H1 (cell line): ENCODE measurements at regions not wholly inside any gene's neighbourhood (a gene's known extent, or its start where the extent isn't known, plus 50 kb on each side); places are given as distances from the start of the nearest gene placed in this dataset.

Experiments
- CTCF ChIA-PET: fragments of 300-600 bp; sonication (Branson Sonifier 250); formaldehyde crosslinking; loops from one replicate; lab custom pipeline; 2021; ENCODE audit not compliant: partially characterized antibody; lab: Charles Lee
- POLR2A ChIA-PET: fragments of 300-600 bp; sonication (Branson Sonifier 250); formaldehyde crosslinking; loops from one replicate; lab custom pipeline; 2021; ENCODE audit warnings: inconsistent platforms; ENCODE audit not compliant: partially characterized antibody; lab: Charles Lee
- DNase-seq, 2 experiments: peaks; one replicate each; pipeline versions ENCODE4 v3.0.0 to v3.0.0-alpha.2; 2010 to 2022; ENCODE audit warnings: low spot score in 2 of 2, low read depth in 1 of 2, mixed read lengths in 1 of 2
- FAIRE-seq: peaks from 2 replicates; lab custom pipeline; 2011; peaks lifted over from hg19 to GRCh38; lab: Jason Lieb, UNC
- H2AFZ ChIP-seq: 2 replicates; pipeline ENCODE4 v1.8.1; 2012; ENCODE audit warnings: low read length, inconsistent platforms
- H2AK5ac ChIP-seq: 2 replicates; pipeline ENCODE4 v1.6.1; 2013; ENCODE audit warnings: low read depth, low read length
- H2BK120ac ChIP-seq: replicated peaks from 2 replicates; pipeline ENCODE3; 2013; ENCODE audit warnings: low read depth, low read length, inconsistent platforms
- H2BK12ac ChIP-seq: 2 replicates; pipeline ENCODE4 v1.6.1; 2013; ENCODE audit warnings: low read depth, low read length
- H2BK15ac ChIP-seq: 2 replicates; pipeline ENCODE4 v1.6.1; 2013; ENCODE audit warnings: low read length
- H2BK20ac ChIP-seq: 2 replicates; pipeline ENCODE4 v1.6.1; 2013; ENCODE audit warnings: low read length
- H2BK5ac ChIP-seq: 2 replicates; pipeline ENCODE4 v1.6.1; 2013; ENCODE audit warnings: low read depth, low read length
- H3K14ac ChIP-seq: 2 replicates; pipeline ENCODE4 v1.6.1; 2013; ENCODE audit warnings: inconsistent platforms; ENCODE audit not compliant: insufficient read length
- H3K18ac ChIP-seq: 2 replicates; pipeline ENCODE4 v1.6.1; 2013; ENCODE audit warnings: low read length; ENCODE audit errors: extremely low read depth
- H3K23ac ChIP-seq: 2 replicates; pipeline ENCODE4 v1.6.1; 2013; ENCODE audit warnings: inconsistent platforms; ENCODE audit not compliant: insufficient read length
- H3K23me2 ChIP-seq: 2 replicates; pipeline ENCODE4 v1.6.1; 2013; ENCODE audit warnings: low read depth, low read length
- H3K27ac ChIP-seq: 2 replicates; pipeline ENCODE4 v1.6.1; 2011; ENCODE audit warnings: low read depth, low read length, inconsistent platforms
- H3K27me3 ChIP-seq, 4 experiments: replicated peaks in 1 of 4; 1 replicate in 1 of 4; 2 replicates in 3 of 4; pipeline versions ENCODE4 v1.6.1 to v1.8.1; 2011 to 2013; ENCODE audit warnings: low read length in 3 of 4, mild to moderate bottlenecking in 3 of 4, inconsistent platforms in 2 of 4, mixed read lengths in 2 of 4, moderate library complexity in 1 of 4; ENCODE audit not compliant: control insufficient read depth in 3 of 4, insufficient read depth in 3 of 4; ENCODE audit errors: extremely low read depth in 1 of 4
- H3K36me3 ChIP-seq, 4 experiments: 2 replicates each; pipeline versions ENCODE4 v1.6.1 to v1.8.1; 2011 to 2013; ENCODE audit warnings: mild to moderate bottlenecking in 4 of 4, low read length in 3 of 4, moderate library complexity in 2 of 4, control low read depth in 1 of 4, inconsistent platforms in 1 of 4; ENCODE audit not compliant: insufficient read depth in 4 of 4, control insufficient read depth in 2 of 4
- H3K4ac ChIP-seq: replicated peaks from 2 replicates; pipeline ENCODE3; 2013; ENCODE audit warnings: low read length, low read depth, mixed read lengths, inconsistent platforms; ENCODE audit not compliant: insufficient read length
- H3K4me1 ChIP-seq, 4 experiments: replicated peaks in 1 of 4; 1 replicate in 1 of 4; 2 replicates in 3 of 4; pipeline versions ENCODE4 v1.6.1 to v1.8.1; 2011 to 2013; ENCODE audit warnings: low read length in 3 of 4, inconsistent platforms in 2 of 4, mixed read lengths in 1 of 4; ENCODE audit not compliant: insufficient read depth in 4 of 4, control insufficient read depth in 3 of 4
- H3K4me2 ChIP-seq, 2 experiments: 2 replicates each; pipeline versions ENCODE4 v1.6.1 to v1.8.1; 2011 to 2013; ENCODE audit warnings: low read depth in 2 of 2, low read length in 2 of 2, control low read depth in 1 of 2, inconsistent platforms in 1 of 2, mild to moderate bottlenecking in 1 of 2; ENCODE audit not compliant: insufficient read depth in 1 of 2
- H3K4me3 ChIP-seq, 4 experiments: fragments of 200-600, 300-600 bp in 1 of 4; sonication (generic), shearing (Covaris generic), sonication (Bioruptor Twin) in 1 of 4; 2 replicates each; pipeline versions ENCODE4 v1.5.1 to v1.8.1; 2011 to 2016; ENCODE audit warnings: low read length in 4 of 4, low read depth in 3 of 4, control low read depth in 2 of 4, inconsistent platforms in 2 of 4, mild to moderate bottlenecking in 2 of 4, mixed read lengths in 1 of 4, moderate library complexity in 1 of 4; ENCODE audit not compliant: insufficient read depth in 2 of 4; ENCODE audit errors: extremely low read depth in 1 of 4
- H3K56ac ChIP-seq: replicated peaks from 2 replicates; pipeline ENCODE3; 2013; ENCODE audit warnings: low read depth, mild to moderate bottlenecking, mixed read lengths, low read length, inconsistent platforms; ENCODE audit not compliant: insufficient read length
- H3K79me1 ChIP-seq: 2 replicates; pipeline ENCODE4 v1.6.1; 2013; ENCODE audit warnings: low read depth, low read length, control low read depth
- H3K79me2 ChIP-seq, 2 experiments: 2 replicates each; pipeline versions ENCODE4 v1.6.1 to v1.8.1; 2012 to 2013; ENCODE audit warnings: low read length in 2 of 2, mild to moderate bottlenecking in 2 of 2, inconsistent platforms in 1 of 2; ENCODE audit not compliant: insufficient read depth in 2 of 2, control insufficient read depth in 1 of 2
- H3K9ac ChIP-seq, 4 experiments: replicated peaks in 1 of 4; 1 replicate in 1 of 4; 2 replicates in 3 of 4; pipeline versions ENCODE4 v1.6.1 to v1.8.1; 2011 to 2013; ENCODE audit warnings: low read depth in 3 of 4, low read length in 3 of 4, control low read depth in 2 of 4, mild to moderate bottlenecking in 2 of 4, moderate library complexity in 2 of 4, inconsistent platforms in 1 of 4; ENCODE audit errors: extremely low read depth in 1 of 4
- H3K9me3 ChIP-seq, 2 experiments: 2 replicates each; pipeline versions ENCODE4 v1.6.1 to v1.8.1; 2012 to 2013; ENCODE audit warnings: mild to moderate bottlenecking in 2 of 2, moderate library complexity in 2 of 2, control low read depth in 1 of 2, inconsistent platforms in 1 of 2, low read depth in 1 of 2, low read length in 1 of 2, mixed read lengths in 1 of 2; ENCODE audit not compliant: insufficient read depth in 2 of 2
- H4K20me1 ChIP-seq, 2 experiments: replicated peaks in 1 of 2; 2 replicates each; pipeline versions ENCODE3 to v1.8.1; 2011 to 2013; ENCODE audit warnings: inconsistent platforms in 2 of 2, low read length in 2 of 2, mild to moderate bottlenecking in 1 of 2; ENCODE audit not compliant: insufficient read depth in 2 of 2, control insufficient read depth in 1 of 2
- H4K5ac ChIP-seq: 2 replicates; pipeline ENCODE4 v1.6.1; 2013; ENCODE audit warnings: low read length, low read depth, mixed read lengths, inconsistent platforms; ENCODE audit not compliant: insufficient read length
- H4K8ac ChIP-seq: 2 replicates; pipeline ENCODE4 v1.8.0; 2013; ENCODE audit warnings: mild to moderate bottlenecking, moderate library complexity, low read length, inconsistent platforms; ENCODE audit not compliant: insufficient read depth; ENCODE audit errors: extremely low read depth
- H4K91ac ChIP-seq: replicated peaks from 2 replicates; pipeline ENCODE3; 2013; ENCODE audit warnings: low read length, mixed read lengths, inconsistent platforms; ENCODE audit not compliant: insufficient read length
- HDAC6 ChIP-seq: IDR thresholded peaks from one replicate; pipeline ENCODE4 v1.7.1; 2012; ENCODE audit warnings: low read depth, mild to moderate bottlenecking, inconsistent platforms, low read length, moderate library complexity
- KDM5A ChIP-seq: fragments of 200-600 bp; IDR thresholded peaks from 2 replicates; pipeline ENCODE4 v1.7.1; 2012; ENCODE audit warnings: mild to moderate bottlenecking, low read length, inconsistent platforms, mixed read lengths
- TAF7 ChIP-seq: optimal IDR thresholded peaks from 2 replicates; pipeline ENCODE3; 2011; ENCODE audit warnings: low read depth, mild to moderate bottlenecking, inconsistent platforms, low read length, moderate library complexity, borderline replicate concordance
- YY1 ChIP-seq: IDR thresholded peaks from 2 replicates; pipeline ENCODE4 v1.6.1; 2011; ENCODE audit warnings: low read depth, mild to moderate bottlenecking, low read length
- WGBS, 2 experiments: shearing (Covaris generic) in 1 of 2; methylation state at CpG; one replicate each; pipeline versions ENCODE4 v1.1.6 to v1.1.7; 2013 to 2015; ENCODE audit warnings: low lambda C conversion rate in 2 of 2, mixed read lengths in 2 of 2, inconsistent platforms in 1 of 2, low coverage in 1 of 2, missing lambda C conversion rate in 1 of 2; ENCODE audit not compliant: insufficient replicate concordance in 2 of 2, insufficient coverage in 1 of 2, insufficient read length in 1 of 2; ENCODE audit errors: extremely low coverage in 1 of 2, missing lambda C conversion rate in 1 of 2; 5-methylcytosine and 5-hydroxymethylcytosine counted together

DNA sequence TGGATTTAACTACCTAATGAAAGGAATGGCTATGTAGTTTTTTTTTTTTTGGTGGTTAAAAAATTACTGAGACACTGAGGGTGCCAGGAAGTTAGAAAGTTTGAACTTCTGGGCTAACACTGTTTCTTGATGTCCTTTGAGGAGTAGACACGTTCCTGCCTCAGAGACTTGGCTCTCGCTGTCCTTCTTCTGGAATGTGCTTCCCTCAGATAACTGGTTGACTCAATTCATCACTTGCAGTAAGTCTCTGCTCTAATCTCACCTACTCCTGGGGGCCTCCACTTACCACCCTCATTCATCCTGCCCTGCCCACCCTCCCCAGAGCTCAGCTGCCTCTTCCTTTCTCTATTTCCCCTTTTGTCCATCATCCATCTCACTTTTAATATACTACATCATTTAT is 167.0 kb downstream of the YTHDC2 start:
- Histone ChIP-seq H2BK120ac (no peak overlapping the region), H3K4me1 (peaks cover 2 to 6% (median 3%) of the 10 kb centered on the region in 4 experiments; a peak in 4 of 7 replicates), H3K9ac (no peak overlapping the region), H3K4me2 (no peak overlapping the region), H3K4ac (no peak overlapping the region), H3K27ac (no peak overlapping the region), H4K91ac (no peak overlapping the region), H2AK5ac (no peak overlapping the region), H3K14ac (no peak overlapping the region), H2BK15ac (no peak overlapping the region), H4K5ac (no peak overlapping the region), H2BK5ac (no peak overlapping the region), H3K4me3 (no peak overlapping the region), H3K79me1 (no peaks in the 10 kb centered on the region), H3K36me3 (no peaks in the 10 kb centered on the region), H3K79me2 (no peaks in the 10 kb centered on the region), H3K9me3 (no peaks in the 10 kb centered on the region; a peak in 1 of 4 replicates), H2BK20ac (no peak overlapping the region), H3K27me3 (no peaks in the 10 kb centered on the region), H3K23ac (no peak overlapping the region), H3K23me2 (no peaks in the 10 kb centered on the region), H3K18ac (no peak overlapping the region), H2BK12ac (no peak overlapping the region), H3K56ac (no peak overlapping the region), H2AFZ (no peak overlapping the region), H4K8ac (no peak overlapping the region), H4K20me1 (no peaks in the 10 kb centered on the region)
- CTCF ChIA-PET: interaction anchor here (0.6 to 7.4 kb wide), 20 partner anchors 9 to 1928 kb away, joined by 3 to 61 read pairs (median 4); no protein-coding TSS in a partner anchor
- DNase-seq (no peak), FAIRE-seq (no peak)
- 89% methylated on average over 2 of the region's 2 CpGs; no CpG with 5 or more reads in 1 of the 2 experiments for WGBS, 2 experiments
- POLR2A ChIA-PET: no interaction called here
- TF ChIP-seq HDAC6 (no peak), KDM5A (no peak), TAF7 (no peak), YY1 (no peak)
